ENCODE measurements at regions not wholly inside any gene's neighbourhood (a gene's known extent, or its start where the extent isn't known, plus 50 kb on each side); places are given as distances from the start of the nearest gene placed in this dataset.

- Histone ChIP-seq H3K4me3 (replicated peaks in 1 of 2; ENCODE audit: low read depth in 1 of 2, low read length in 2 of 2) (no peak overlapping the region), H3K79me2 (ENCODE audit: insufficient read depth, low read length) (no peaks in the 10 kb centered on the region), H3K4me1 (ENCODE audit: control insufficient read depth in 1 of 2, insufficient read depth in 2 of 2, low read length in 2 of 2) (no peaks in the 10 kb centered on the region), H3K36me3 (ENCODE audit: control insufficient read depth in 1 of 2, insufficient read depth in 2 of 2, low read length in 2 of 2) (no peaks in the 10 kb centered on the region), H3K9me2 (ENCODE audit: insufficient read depth) (no peaks in the 10 kb centered on the region), H4K20me1 (ENCODE audit: insufficient read depth) (no peaks in the 10 kb centered on the region), H2AFZ (ENCODE audit: low read depth, low read length, poor library complexity, severe bottlenecking) (no peak overlapping the region), H3K9ac (ENCODE audit: low read length) (no peak overlapping the region), H3K9me3 (ENCODE audit: control insufficient read depth in 1 of 2, insufficient read depth in 1 of 2, low read depth in 1 of 2, low read length in 2 of 2) (no peaks in the 10 kb centered on the region), H3K27me3 (ENCODE audit: insufficient read depth, low read length) (0 out of 2 replicates have a peak, but pooled peaks cover 7% of the 10 kb centered on the region), H3K4me2 (ENCODE audit: low read length) (no peak overlapping the region), H3K27ac (ENCODE audit: low read depth, low read length) (no peak overlapping the region)
- ChIA-PET CTCF (no interaction called here), POLR2A (no interaction called here), RAD21 (ENCODE audit: low non-redundant PET in 1 of 2, low total read pairs in 2 of 2, uncharacterized antibody in 2 of 2, unreplicated experiment in 2 of 2) (no interaction called here)
- BruUV-seq (replicated peaks), result no TSS peak
- DNase-seq (ENCODE audit: low read depth, low spot score) (no peak), ATAC-seq (no peak)
- intact Hi-C loops (cut with micrococcal nuclease), result loop anchor here (10.0 kb wide), 1 partner anchor 66 kb away; no protein-coding TSS in a partner anchor
- no peak for TF ChIP-seq YY1 (IDR thresholded peaks at IDR 0.05; ENCODE audit: extremely low read depth, insufficient replicate concordance, low read depth, low read length)
- TF ChIP-seq EZH2phosphoT487 (IDR thresholded peaks at IDR 0.05; ENCODE audit: borderline replicate concordance), result no peak
Measured at GRCh38 chr18:11339188-11339775, 189.9 kb upstream of the PIEZO2 start.

- CTCF ChIA-PET, result no interaction called here
Measured at GRCh38 chr18:11336241-11336640, 186.9 kb upstream of the PIEZO2 start.

More at GRCh38 chr18:11336241-11336640, 186.9 kb upstream of the PIEZO2 start:
- no peak overlapping the region for H3K27ac ChIP-seq (ENCODE audit: low read depth, low read length)
- H3K36me3 ChIP-seq (ENCODE audit: control insufficient read depth in 1 of 2, insufficient read depth in 2 of 2, low read length in 2 of 2), result no peaks in the 10 kb centered on the region
- no peaks in the 10 kb centered on the region for H4K20me1 ChIP-seq (ENCODE audit: insufficient read depth)
- ChIA-PET RAD21 (ENCODE audit: low non-redundant PET in 1 of 2, low total read pairs in 2 of 2, uncharacterized antibody in 2 of 2, unreplicated experiment in 2 of 2) (no interaction called here), POLR2A (no interaction called here)
- no peaks in the 10 kb centered on the region for H3K9me3 ChIP-seq (ENCODE audit: control insufficient read depth in 1 of 2, insufficient read depth in 1 of 2, low read depth in 1 of 2, low read length in 2 of 2)
- no TSS peak for BruUV-seq (replicated peaks)
- DNase-seq (ENCODE audit: low read depth, low spot score), result no peak
- no peaks in the 10 kb centered on the region for H3K4me1 ChIP-seq (ENCODE audit: control insufficient read depth in 1 of 2, insufficient read depth in 2 of 2, low read length in 2 of 2)
- no peak for ATAC-seq
- H2AFZ ChIP-seq (ENCODE audit: low read depth, low read length, poor library complexity, severe bottlenecking), result no peak overlapping the region
- H3K27me3 ChIP-seq (ENCODE audit: insufficient read depth, low read length), result 0 out of 2 replicates have a peak, but pooled peaks cover 7% of the 10 kb centered on the region
- H3K9me2 ChIP-seq (ENCODE audit: insufficient read depth), result no peaks in the 10 kb centered on the region
- H3K4me3 ChIP-seq (replicated peaks in 1 of 2; ENCODE audit: low read depth in 1 of 2, low read length in 2 of 2), result no peak overlapping the region
- TF ChIP-seq RAD21 (IDR thresholded peaks at IDR 0.05; ENCODE audit: low read depth) (no peak), ZBTB33 (IDR thresholded peaks at IDR 0.05; ENCODE audit: extremely low read depth, insufficient replicate concordance, low read length) (no peak)
- no peak overlapping the region for H3K4me2 ChIP-seq (ENCODE audit: low read length)
- H3K9ac ChIP-seq (ENCODE audit: low read length), result no peak overlapping the region
- no peaks in the 10 kb centered on the region for H3K79me2 ChIP-seq (ENCODE audit: insufficient read depth, low read length)
- intact Hi-C loops (cut with micrococcal nuclease), result loop anchor here (10.0 kb wide), 1 partner anchor 69 kb away; no protein-coding TSS in a partner anchor

Measured in HCT116 (cell line).